WTC11 (cell line): ENCODE measurements at regions not wholly inside any gene's neighbourhood (a gene's known extent, or its start where the extent isn't known, plus 50 kb on each side); places are given as distances from the start of the nearest gene placed in this dataset.

Experiments
- ATAC-seq: fragments of 200-7000 bp; cut with Tn5 transposase; 2 replicates; pipeline ENCODE4 v1.10.0; 2021; ENCODE audit warnings: mild to moderate bottlenecking, moderate library complexity
- CTCF ChIA-PET: fragments of 300-600 bp; sonication (Branson Sonifier 250); formaldehyde crosslinking; loops from one replicate; lab custom pipeline; 2021; ENCODE audit warnings: antibody characterized with exemption; lab: Charles Lee
- POLR2A ChIA-PET: fragments of 350-600 bp; sonication (Branson Sonifier 250); formaldehyde crosslinking; loops from one replicate; lab custom pipeline; 2021; ENCODE audit warnings: antibody characterized with exemption; lab: Charles Lee
- DNase-seq: peaks from one replicate; pipeline ENCODE4 v3.0.0; 2021; ENCODE audit warnings: low spot score
- H3K27ac Mint-ChIP-seq: 2 replicates; pipeline ENCODE4 v1.8.0; 2021; ENCODE audit warnings: mixed read lengths
- H3K27me3 Mint-ChIP-seq: 2 replicates; pipeline ENCODE4 v1.8.0; 2021; ENCODE audit warnings: low read depth, mild to moderate bottlenecking, moderate library complexity, mixed read lengths
- H3K36me3 Mint-ChIP-seq: 2 replicates; pipeline ENCODE4 v1.8.0; 2021; ENCODE audit warnings: mixed read lengths
- H3K4me1 Mint-ChIP-seq: 2 replicates; pipeline ENCODE4 v1.8.0; 2022; ENCODE audit warnings: mixed read lengths
- H3K4me3 Mint-ChIP-seq: 2 replicates; pipeline ENCODE4 v1.8.0; 2021; ENCODE audit warnings: mild to moderate bottlenecking, moderate library complexity, mixed read lengths
- H3K9me3 Mint-ChIP-seq: 2 replicates; pipeline ENCODE4 v1.8.0; 2021; ENCODE audit warnings: mixed read lengths
- CBFB ChIP-seq: sonication (generic); formaldehyde crosslinking; IDR thresholded peaks from 2 replicates; pipeline ENCODE4 v1.8.1; 2022; ENCODE audit warnings: mild to moderate bottlenecking, low read depth, missing genetic modification reagents
- CDX4 ChIP-seq: fragments of 250-450 bp; sonication (Bioruptor Pico); IDR thresholded peaks from 2 replicates; pipeline ENCODE4 v1.9.0; 2021; ENCODE audit warnings: moderate library complexity, mild to moderate bottlenecking, inconsistent platforms, borderline replicate concordance
- ELF4 ChIP-seq: sonication (generic); formaldehyde crosslinking; IDR thresholded peaks from 2 replicates; pipeline ENCODE4 v1.8.1; 2022; ENCODE audit warnings: low read depth, mild to moderate bottlenecking, moderate library complexity, missing genetic modification reagents
- ESRRA ChIP-seq: sonication (generic); formaldehyde crosslinking; IDR thresholded peaks from 2 replicates; pipeline ENCODE4 v1.8.1; 2022; ENCODE audit warnings: mild to moderate bottlenecking, missing genetic modification reagents, borderline replicate concordance
- HMGA2 ChIP-seq: fragments of 250-450 bp; sonication (Bioruptor Pico); IDR thresholded peaks from 2 replicates; pipeline ENCODE4 v1.4.0; 2021; ENCODE audit warnings: mild to moderate bottlenecking, moderate library complexity
- MLX ChIP-seq: sonication (generic); formaldehyde crosslinking; IDR thresholded peaks from 2 replicates; pipeline ENCODE4 v1.8.1; 2023; ENCODE audit warnings: mild to moderate bottlenecking, missing genetic modification reagents, moderate library complexity
- NFATC4 ChIP-seq: fragments of 250-450 bp; sonication (Bioruptor Pico); IDR thresholded peaks from 2 replicates; pipeline ENCODE4 v1.9.0; 2021; ENCODE audit warnings: mild to moderate bottlenecking
- NR1H2 ChIP-seq: sonication (generic); formaldehyde crosslinking; IDR thresholded peaks from 2 replicates; pipeline ENCODE4 v1.9.0; 2021; ENCODE audit warnings: mild to moderate bottlenecking, moderate library complexity, missing genetic modification reagents
- NR2C2 ChIP-seq: sonication (generic); formaldehyde crosslinking; IDR thresholded peaks from 2 replicates; pipeline ENCODE4 v1.8.0; 2022; ENCODE audit warnings: mild to moderate bottlenecking, missing genetic modification reagents
- PREB ChIP-seq: sonication (generic); formaldehyde crosslinking; IDR thresholded peaks from 2 replicates; pipeline ENCODE4 v1.8.1; 2022; ENCODE audit warnings: mild to moderate bottlenecking, missing genetic modification reagents, moderate library complexity, borderline replicate concordance
- SP1 ChIP-seq: sonication (generic); formaldehyde crosslinking; conservative IDR thresholded peaks from 2 replicates; pipeline ENCODE4 v1.8.1; 2022; ENCODE audit warnings: missing genetic modification reagents
- TEAD4 ChIP-seq: sonication (generic); formaldehyde crosslinking; IDR thresholded peaks from 2 replicates; pipeline ENCODE4 v1.8.0; 2022; ENCODE audit warnings: mild to moderate bottlenecking, missing genetic modification reagents
- USF1 ChIP-seq: sonication (generic); formaldehyde crosslinking; IDR thresholded peaks from 2 replicates; pipeline ENCODE4 v1.8.0; 2022; ENCODE audit warnings: mild to moderate bottlenecking, missing genetic modification reagents
- ZNF121 ChIP-seq: sonication (generic); formaldehyde crosslinking; IDR thresholded peaks from 2 replicates; pipeline ENCODE4 v1.8.0; 2023; ENCODE audit warnings: missing genetic modification reagents
- ZNF219 ChIP-seq: sonication (generic); formaldehyde crosslinking; IDR thresholded peaks from 2 replicates; pipeline ENCODE4 v1.8.0; 2023; ENCODE audit warnings: missing genetic modification reagents, mild to moderate bottlenecking, borderline replicate concordance
- ZNF263 ChIP-seq: sonication (generic); formaldehyde crosslinking; IDR thresholded peaks from 2 replicates; pipeline ENCODE4 v1.8.1; 2022; ENCODE audit warnings: low read depth, mild to moderate bottlenecking, moderate library complexity, missing genetic modification reagents
- ZNF425 ChIP-seq: fragments of 250-450 bp; sonication (Bioruptor Pico); conservative IDR thresholded peaks from 2 replicates; pipeline ENCODE4 v1.9.0; 2021; ENCODE audit warnings: mild to moderate bottlenecking
- TF ChIP-seq, protein P1 (sequence below): sonication (generic); formaldehyde crosslinking; conservative IDR thresholded peaks from 2 replicates; pipeline ENCODE4 v1.8.1; 2022; ENCODE audit warnings: mild to moderate bottlenecking, missing genetic modification reagents
- TF ChIP-seq, protein P2 (sequence below): fragments of 200-600 bp; IDR thresholded peaks from 2 replicates; pipeline ENCODE4 v1.8.0; 2022; ENCODE audit warnings: antibody characterized with exemption
- TF ChIP-seq, protein P3 (sequence below): sonication (generic); formaldehyde crosslinking; IDR thresholded peaks from 2 replicates; pipeline ENCODE4 v1.8.1; 2023; ENCODE audit warnings: mild to moderate bottlenecking, missing genetic modification reagents
- TF ChIP-seq, protein P4 (sequence below): sonication (generic); formaldehyde crosslinking; IDR thresholded peaks from 2 replicates; pipeline ENCODE4 v1.8.0; 2022; ENCODE audit warnings: mild to moderate bottlenecking, missing genetic modification reagents

DNA sequence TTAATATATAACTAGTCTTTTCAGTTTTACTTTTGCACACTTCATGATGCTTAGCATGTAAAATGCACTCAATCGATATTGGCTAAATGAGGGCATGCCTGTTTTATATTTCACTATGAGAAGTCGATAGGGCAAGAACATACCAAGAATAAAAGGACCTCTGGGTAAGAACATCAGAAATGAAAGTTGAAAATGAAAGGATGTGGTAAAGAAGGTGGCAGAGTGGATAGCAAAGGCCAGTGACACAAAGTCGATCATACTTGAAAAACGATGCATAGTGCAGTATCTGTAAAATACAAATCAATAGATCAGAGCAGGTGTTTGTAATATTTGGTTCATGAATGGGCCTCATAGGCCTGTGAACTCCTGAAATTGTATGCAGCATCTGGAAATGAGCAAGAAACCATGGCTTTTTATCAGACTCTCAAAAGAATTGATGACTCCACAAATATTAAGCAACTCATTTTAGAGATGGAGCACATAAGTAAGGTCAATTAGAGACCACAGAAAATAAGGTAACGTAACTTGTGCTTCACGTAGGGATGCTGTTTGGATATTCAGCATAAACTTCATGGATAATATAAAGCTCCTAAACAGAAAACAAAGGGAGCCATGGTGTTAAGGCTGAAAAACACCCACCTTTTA, 653.4 kb downstream of the NYAP2 start:
- ChIA-PET POLR2A (no interaction called here), CTCF (no interaction called here)
- Mint-ChIP-seq H3K4me1 (peaks cover 14% of the 10 kb centered on the region), H3K27ac (no peak overlapping the region), H3K4me3 (no peak overlapping the region), H3K9me3 (no peaks in the 10 kb centered on the region; the same call in 1 of the 2 replicates), H3K27me3 (no peaks in the 10 kb centered on the region), H3K36me3 (no peaks in the 10 kb centered on the region)
- DNase-seq (no peak), ATAC-seq (no peak)
- TF ChIP-seq ZNF425 (CRISPR knock-in tag), result no peak

- Mint-ChIP-seq H3K4me3 (no peak overlapping the region), H3K4me1 (peaks cover 8% of the 10 kb centered on the region), H3K27ac (no peak overlapping the region), H3K36me3 (no peaks in the 10 kb centered on the region), H3K27me3 (no peaks in the 10 kb centered on the region), H3K9me3 (no peaks in the 10 kb centered on the region)
- no peak for ATAC-seq
- no peak for TF ChIP-seq ZNF121 (CRISPR knock-in tag)
- no peak for TF ChIP-seq CBFB (CRISPR knock-in tag)
- TF ChIP-seq NFATC4 (CRISPR knock-in tag), result no peak
- TF ChIP-seq ESRRA (CRISPR knock-in tag), result no peak
- no peak for TF ChIP-seq ELF4 (CRISPR knock-in tag)
- TF ChIP-seq PREB (CRISPR knock-in tag), result no peak
- TF ChIP-seq, protein P1, sequence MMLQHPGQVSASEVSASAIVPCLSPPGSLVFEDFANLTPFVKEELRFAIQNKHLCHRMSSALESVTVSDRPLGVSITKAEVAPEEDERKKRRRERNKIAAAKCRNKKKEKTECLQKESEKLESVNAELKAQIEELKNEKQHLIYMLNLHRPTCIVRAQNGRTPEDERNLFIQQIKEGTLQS (CRISPR knock-in tag), result no peak
- no peak for TF ChIP-seq TEAD4 (CRISPR knock-in tag)
- no peak for TF ChIP-seq MLX (CRISPR knock-in tag)
- TF ChIP-seq, protein P2, sequence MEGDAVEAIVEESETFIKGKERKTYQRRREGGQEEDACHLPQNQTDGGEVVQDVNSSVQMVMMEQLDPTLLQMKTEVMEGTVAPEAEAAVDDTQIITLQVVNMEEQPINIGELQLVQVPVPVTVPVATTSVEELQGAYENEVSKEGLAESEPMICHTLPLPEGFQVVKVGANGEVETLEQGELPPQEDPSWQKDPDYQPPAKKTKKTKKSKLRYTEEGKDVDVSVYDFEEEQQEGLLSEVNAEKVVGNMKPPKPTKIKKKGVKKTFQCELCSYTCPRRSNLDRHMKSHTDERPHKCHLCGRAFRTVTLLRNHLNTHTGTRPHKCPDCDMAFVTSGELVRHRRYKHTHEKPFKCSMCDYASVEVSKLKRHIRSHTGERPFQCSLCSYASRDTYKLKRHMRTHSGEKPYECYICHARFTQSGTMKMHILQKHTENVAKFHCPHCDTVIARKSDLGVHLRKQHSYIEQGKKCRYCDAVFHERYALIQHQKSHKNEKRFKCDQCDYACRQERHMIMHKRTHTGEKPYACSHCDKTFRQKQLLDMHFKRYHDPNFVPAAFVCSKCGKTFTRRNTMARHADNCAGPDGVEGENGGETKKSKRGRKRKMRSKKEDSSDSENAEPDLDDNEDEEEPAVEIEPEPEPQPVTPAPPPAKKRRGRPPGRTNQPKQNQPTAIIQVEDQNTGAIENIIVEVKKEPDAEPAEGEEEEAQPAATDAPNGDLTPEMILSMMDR, result no peak
- no peak for DNase-seq
- CTCF ChIA-PET, result no interaction called here
- POLR2A ChIA-PET, result no interaction called here
These were observed 651.3 kb downstream of the NYAP2 start for GRCh38 chr2:226050822-226051221.

GRCh38 chr2:226048611-226049010, 649.1 kb downstream of the NYAP2 start:
- CTCF ChIA-PET, result no interaction called here
- POLR2A ChIA-PET, result no interaction called here
- ATAC-seq (peak; percentile 91), DNase-seq (no peak)
- H3K4me1 Mint-ChIP-seq, result peaks cover 8% of the 10 kb centered on the region
- no peaks in the 10 kb centered on the region for H3K36me3 Mint-ChIP-seq
- H3K27me3 Mint-ChIP-seq, result no peaks in the 10 kb centered on the region
- no peaks in the 10 kb centered on the region for H3K9me3 Mint-ChIP-seq
- H3K27ac Mint-ChIP-seq, result no peak overlapping the region
- H3K4me3 Mint-ChIP-seq, result no peak overlapping the region
- TF ChIP-seq ESRRA (CRISPR knock-in tag) (no peak), ZNF263 (CRISPR knock-in tag) (no peak), NR1H2 (no peak), HMGA2 (CRISPR knock-in tag) (no peak), NR2C2 (no peak), ZNF121 (CRISPR knock-in tag) (no peak), CDX4 (CRISPR knock-in tag) (no peak), SP1 (CRISPR knock-in tag) (no peak), ZNF219 (CRISPR knock-in tag) (no peak), USF1 (CRISPR knock-in tag) (no peak)
- TF ChIP-seq, protein P3, sequence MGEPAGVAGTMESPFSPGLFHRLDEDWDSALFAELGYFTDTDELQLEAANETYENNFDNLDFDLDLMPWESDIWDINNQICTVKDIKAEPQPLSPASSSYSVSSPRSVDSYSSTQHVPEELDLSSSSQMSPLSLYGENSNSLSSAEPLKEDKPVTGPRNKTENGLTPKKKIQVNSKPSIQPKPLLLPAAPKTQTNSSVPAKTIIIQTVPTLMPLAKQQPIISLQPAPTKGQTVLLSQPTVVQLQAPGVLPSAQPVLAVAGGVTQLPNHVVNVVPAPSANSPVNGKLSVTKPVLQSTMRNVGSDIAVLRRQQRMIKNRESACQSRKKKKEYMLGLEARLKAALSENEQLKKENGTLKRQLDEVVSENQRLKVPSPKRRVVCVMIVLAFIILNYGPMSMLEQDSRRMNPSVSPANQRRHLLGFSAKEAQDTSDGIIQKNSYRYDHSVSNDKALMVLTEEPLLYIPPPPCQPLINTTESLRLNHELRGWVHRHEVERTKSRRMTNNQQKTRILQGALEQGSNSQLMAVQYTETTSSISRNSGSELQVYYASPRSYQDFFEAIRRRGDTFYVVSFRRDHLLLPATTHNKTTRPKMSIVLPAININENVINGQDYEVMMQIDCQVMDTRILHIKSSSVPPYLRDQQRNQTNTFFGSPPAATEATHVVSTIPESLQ (CRISPR knock-in tag), result no peak
- TF ChIP-seq, protein P4, sequence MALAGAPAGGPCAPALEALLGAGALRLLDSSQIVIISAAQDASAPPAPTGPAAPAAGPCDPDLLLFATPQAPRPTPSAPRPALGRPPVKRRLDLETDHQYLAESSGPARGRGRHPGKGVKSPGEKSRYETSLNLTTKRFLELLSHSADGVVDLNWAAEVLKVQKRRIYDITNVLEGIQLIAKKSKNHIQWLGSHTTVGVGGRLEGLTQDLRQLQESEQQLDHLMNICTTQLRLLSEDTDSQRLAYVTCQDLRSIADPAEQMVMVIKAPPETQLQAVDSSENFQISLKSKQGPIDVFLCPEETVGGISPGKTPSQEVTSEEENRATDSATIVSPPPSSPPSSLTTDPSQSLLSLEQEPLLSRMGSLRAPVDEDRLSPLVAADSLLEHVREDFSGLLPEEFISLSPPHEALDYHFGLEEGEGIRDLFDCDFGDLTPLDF, result no peak
